ENCODE measurements at regions not wholly inside any gene's neighbourhood (a gene's known extent, or its start where the extent isn't known, plus 50 kb on each side); places are given as distances from the start of the nearest gene placed in this dataset.

- TF ChIP-seq EZH2 (IDR thresholded peaks at IDR 0.05) (no peak), POLR2AphosphoS5 (IDR thresholded peaks at IDR 0.05; ENCODE audit: borderline replicate concordance, low read depth, low read length) (no peak), FOXP2 (optimal IDR thresholded peaks at IDR 0.05; ENCODE audit: control extremely low read depth, extremely low read length, insufficient read depth) (no peak)
These were observed 1567.2 kb upstream of the PRR20A start for GRCh38 chr13:55573565-55573964.
